GM21786 (cell line): ENCODE measurements at regions not wholly inside any gene's neighbourhood (a gene's known extent, or its start where the extent isn't known, plus 50 kb on each side); places are given as distances from the start of the nearest gene placed in this dataset.

Experiments
- ATAC-seq: cut with Tn5 transposase; IDR thresholded peaks from one replicate; pipeline ENCODE4 v1.9.1; 2021; ENCODE audit not compliant: unreplicated experiment

DNA sequence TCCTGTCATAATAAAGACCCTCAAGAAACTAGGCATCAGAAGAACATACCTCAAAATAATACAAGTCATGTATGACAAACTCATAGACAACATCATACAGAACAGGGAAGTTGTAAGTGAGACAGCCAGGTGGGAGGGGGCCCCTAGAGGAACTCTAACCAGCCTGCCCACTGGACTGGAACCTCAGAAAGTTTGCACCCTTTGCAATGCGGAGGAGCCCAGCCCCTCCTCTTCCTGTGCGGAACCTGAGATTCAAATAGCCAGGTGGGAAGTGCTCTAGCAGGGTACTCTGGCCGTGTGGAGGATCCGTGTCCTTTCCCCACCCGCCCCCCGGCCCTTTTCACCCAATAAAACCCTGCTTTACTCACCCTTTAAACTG lies 387.0 kb upstream of the CBLB start:
- ATAC-seq: peak; percentile 93

- peak; percentile 20 for ATAC-seq
Measured at GRCh38 chr3:106256249-106256957, 387.6 kb upstream of the CBLB start.

DNA sequence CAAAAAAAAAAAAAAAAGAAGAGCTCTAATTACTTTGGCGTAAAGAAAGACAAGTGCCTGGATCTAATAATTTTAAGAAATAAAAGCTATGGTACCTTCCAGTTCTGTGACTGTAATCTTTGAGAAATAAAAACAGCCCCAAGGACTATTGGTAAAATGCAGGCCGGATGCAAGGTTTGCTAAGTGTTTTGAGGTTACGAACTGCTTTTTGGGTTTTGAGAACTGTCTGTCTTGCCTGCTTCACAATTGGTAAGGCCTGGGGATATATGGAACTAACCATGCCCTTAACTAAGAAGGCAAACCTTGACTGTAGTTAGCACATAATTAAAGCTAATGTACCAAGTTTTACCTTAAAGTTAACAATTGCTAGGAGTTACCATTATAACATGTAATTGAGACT lies 388.4 kb upstream of the CBLB start:
- no peak for ATAC-seq

DNA sequence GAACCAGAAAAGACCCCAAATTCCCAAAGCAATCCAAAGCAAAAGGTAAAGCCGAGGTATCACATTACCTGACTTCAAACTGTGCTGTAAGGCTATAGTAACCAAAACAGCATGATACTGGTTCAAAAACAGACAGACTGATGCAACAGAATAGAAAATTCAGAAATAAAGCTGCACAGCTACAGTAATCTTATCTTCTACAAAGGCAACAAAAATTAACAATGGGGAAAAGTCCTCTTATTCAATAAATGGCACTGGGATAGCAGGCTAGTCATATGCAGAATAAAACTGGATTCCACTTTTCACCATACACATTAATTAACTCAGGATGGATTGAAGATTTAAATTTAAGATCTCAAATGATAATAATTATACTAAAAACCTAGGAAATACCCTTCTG lies 392.6 kb upstream of the CBLB start:
- ATAC-seq: no peak

DNA sequence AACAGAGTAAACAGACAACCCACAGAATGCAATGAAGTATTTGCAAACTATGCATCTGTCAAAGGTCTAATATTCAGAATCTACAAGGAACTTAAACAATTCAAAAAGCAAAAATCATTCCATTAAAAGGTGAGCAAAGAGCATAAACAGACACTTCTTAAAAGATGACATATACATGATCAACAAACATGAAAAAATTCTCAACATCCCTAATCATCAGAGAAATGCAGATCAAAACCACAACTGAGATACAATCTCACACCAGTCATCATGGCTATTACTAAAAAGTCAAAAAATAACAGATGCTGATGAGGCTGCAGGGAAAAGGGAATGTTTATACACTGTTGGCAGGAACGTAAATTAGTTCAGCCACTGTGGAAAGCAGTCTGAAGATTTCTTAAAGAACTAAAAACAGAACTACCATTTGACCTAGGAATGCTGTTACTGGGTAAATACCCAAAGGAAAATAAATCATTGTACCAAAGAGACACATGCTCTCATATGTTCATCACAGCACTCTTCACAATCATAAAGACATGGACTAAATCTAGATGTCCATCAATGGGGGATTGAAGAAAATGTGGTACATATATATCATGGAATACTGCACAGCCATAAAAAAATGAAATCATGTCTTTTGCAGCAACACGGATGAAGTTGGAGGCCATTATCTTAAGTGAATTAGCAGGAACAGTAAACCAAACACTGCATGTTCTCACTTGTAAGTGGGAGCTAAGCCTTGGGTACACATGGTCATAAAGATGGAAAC lies 393.3 kb upstream of the CBLB start:
- ATAC-seq: no peak

DNA sequence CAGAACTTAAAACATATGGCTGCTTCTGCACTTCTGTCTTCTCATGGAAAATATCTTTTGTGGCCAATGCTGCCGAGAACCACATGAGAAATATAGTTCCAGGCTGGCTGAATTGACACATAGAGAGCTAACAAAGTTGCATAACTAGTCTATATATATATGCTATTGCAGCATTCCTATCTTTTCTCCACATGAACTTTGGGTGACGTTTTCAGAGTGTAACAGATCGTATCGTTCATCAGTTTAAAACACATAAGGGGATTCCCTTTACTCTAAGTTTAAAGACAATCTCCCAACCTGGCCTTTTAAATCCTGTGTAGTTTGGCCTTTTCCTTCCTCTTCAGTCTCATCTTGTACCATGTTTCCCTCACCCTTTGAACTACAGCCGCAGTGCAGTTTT lies 394.2 kb upstream of the CBLB start:
- ATAC-seq: no peak

GRCh38 chr3:106263546-106263945 lies 394.7 kb upstream of the CBLB start:
- ATAC-seq: no peak

DNA sequence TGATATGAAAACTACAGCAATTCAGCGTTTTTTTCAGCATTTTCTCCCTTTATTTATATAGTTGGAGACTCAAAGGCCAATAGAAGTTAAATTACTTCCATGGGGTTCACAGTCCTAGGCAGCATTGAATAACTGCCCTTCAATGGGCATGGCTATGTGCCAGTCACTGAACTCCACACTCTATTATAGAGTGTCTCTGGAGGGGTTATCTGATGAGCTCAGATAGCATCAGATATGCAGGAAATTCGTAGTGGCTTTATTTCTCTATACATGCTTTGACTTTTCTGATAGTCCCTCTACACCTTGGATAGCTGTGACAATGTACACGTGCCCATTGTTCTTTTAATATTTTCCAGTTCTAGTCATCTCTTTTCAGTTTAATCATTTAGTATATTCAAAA lies 396.9 kb upstream of the CBLB start:
- no peak for ATAC-seq

- no peak for ATAC-seq
Measured at GRCh38 chr3:106268696-106269095, 399.9 kb upstream of the CBLB start.

GRCh38 chr3:106272302-106272701 lies 403.5 kb upstream of the CBLB start:
- no peak for ATAC-seq

- ATAC-seq: no peak
Measured at GRCh38 chr3:106275592-106275991, 406.8 kb upstream of the CBLB start.

GRCh38 chr3:106276151-106276550 lies 407.3 kb upstream of the CBLB start:
- no peak for ATAC-seq

GRCh38 chr3:106276755-106277612 lies 408.2 kb upstream of the CBLB start:
- no peak for ATAC-seq

DNA sequence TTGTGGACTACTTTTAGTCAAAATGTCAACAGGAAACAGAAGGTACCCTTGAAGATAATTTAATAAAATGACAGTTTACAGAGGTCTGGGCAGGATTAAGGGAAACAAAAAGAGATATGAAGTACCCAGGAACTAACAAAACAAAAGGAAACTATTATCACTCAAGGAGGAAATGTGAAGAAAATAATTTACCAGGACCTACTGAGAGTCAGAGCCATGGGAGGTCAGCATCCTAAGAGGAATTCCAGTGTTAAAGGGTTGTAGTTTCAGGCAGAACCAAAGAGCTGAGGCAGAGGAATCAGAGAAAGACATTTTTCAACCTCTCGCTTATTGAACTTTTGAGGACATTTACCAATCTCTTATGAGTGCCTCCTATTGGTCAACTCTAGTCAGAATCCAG lies 408.9 kb upstream of the CBLB start:
- ATAC-seq: no peak

GRCh38 chr3:106281221-106281620 lies 412.4 kb upstream of the CBLB start:
- ATAC-seq: no peak

DNA sequence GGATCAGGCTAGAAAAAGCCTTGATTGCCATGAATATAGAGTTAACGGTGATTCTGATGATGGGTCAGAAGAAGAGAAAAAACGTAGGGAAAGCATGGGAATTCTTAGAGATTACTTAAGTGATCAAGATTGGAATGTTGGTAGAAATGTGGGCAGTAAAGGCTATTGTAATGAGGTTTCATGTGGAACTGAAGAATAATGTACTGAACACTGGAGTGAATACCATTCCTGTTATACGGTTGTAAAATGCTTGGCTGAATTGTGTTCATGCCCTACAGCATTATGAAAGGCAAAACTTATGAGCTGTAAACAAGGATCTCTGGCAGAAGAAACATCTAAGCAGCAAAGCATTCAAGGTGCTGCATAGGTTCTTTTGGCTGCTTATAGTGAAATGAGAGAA lies 414.1 kb upstream of the CBLB start:
- no peak for ATAC-seq

DNA sequence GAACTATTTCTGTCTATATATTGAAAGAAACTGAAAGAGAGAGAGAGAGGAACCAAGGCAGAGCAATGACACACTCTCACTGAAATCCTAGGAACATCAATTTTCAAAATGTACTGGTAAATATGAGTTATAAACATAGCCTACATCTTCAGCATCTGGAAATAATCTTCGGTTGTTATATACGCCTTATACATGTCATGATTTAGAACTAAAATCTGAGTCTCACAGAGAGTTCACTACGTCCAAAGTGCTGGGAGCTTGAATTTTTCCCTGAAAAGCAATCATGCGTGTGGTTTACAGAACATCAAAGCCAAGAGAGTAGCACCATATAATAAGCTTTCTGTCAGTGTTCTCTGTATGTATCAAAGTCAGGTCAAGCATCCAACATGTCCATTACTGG lies 420.0 kb upstream of the CBLB start:
- no peak for ATAC-seq

GRCh38 chr3:106290304-106290997 lies 421.6 kb upstream of the CBLB start:
- no peak for ATAC-seq

- no peak for ATAC-seq
Measured at GRCh38 chr3:106293161-106293560, 424.3 kb upstream of the CBLB start.

DNA sequence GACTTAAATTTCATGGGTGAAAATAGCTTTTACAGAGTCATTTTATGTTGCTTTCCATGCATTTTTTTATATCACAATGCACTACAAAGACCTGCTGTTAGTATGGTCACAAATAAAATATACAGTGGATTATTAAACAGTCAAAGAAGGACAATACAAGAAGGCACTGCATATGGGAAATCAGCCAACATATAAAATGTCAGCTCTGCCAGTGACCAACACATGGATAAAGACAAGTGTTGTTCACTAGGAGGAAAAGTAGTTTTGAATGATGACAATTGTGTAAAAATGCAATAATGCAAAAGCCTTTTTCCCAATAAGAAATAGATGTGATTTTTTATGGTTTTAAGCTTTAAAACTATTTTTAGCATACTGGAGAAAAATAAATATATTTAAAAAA lies 425.3 kb upstream of the CBLB start:
- no peak for ATAC-seq

DNA sequence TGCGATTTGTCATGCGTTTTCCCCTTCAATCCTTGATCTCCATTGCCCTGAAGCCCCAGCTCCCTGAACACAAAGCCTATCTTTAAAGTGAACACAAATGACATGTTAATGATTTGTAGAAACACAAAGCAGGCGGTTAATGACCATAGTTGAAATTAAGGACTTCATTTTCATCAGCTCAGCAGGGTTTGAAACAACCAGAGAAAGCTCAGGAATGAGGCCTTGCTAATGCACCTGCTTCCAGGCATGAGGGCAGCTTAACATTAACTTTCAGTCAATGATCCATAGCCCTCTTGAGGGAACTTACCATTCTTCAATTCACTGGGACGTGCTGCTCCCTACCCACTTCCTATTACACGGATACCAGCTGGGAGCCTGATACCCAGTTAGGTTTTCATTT lies 427.2 kb upstream of the CBLB start:
- ATAC-seq: no peak
